ENCODE measurements at regions not wholly inside any gene's neighbourhood (a gene's known extent, or its start where the extent isn't known, plus 50 kb on each side); places are given as distances from the start of the nearest gene placed in this dataset.

- DNase-seq (ENCODE audit: low spot score): no peak
- TF ChIP-seq, protein P1, sequence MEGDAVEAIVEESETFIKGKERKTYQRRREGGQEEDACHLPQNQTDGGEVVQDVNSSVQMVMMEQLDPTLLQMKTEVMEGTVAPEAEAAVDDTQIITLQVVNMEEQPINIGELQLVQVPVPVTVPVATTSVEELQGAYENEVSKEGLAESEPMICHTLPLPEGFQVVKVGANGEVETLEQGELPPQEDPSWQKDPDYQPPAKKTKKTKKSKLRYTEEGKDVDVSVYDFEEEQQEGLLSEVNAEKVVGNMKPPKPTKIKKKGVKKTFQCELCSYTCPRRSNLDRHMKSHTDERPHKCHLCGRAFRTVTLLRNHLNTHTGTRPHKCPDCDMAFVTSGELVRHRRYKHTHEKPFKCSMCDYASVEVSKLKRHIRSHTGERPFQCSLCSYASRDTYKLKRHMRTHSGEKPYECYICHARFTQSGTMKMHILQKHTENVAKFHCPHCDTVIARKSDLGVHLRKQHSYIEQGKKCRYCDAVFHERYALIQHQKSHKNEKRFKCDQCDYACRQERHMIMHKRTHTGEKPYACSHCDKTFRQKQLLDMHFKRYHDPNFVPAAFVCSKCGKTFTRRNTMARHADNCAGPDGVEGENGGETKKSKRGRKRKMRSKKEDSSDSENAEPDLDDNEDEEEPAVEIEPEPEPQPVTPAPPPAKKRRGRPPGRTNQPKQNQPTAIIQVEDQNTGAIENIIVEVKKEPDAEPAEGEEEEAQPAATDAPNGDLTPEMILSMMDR (IDR thresholded peaks at IDR 0.05; ENCODE audit: extremely low read depth, missing control alignments): no peak
These were observed 173.9 kb upstream of the LHX5 start for GRCh38 chr12:113645603-113646002.

- no peak for DNase-seq (ENCODE audit: low spot score)
- TF ChIP-seq, protein P1 (IDR thresholded peaks at IDR 0.05; ENCODE audit: extremely low read depth, missing control alignments): no peak
These were observed 173.5 kb upstream of the LHX5 start for GRCh38 chr12:113645183-113645582.

- no peak for DNase-seq (ENCODE audit: low spot score)
- TF ChIP-seq, protein P1 (IDR thresholded peaks at IDR 0.05; ENCODE audit: extremely low read depth, missing control alignments): no peak
These were observed 171.7 kb upstream of the LHX5 start for GRCh38 chr12:113643177-113643974.

DNA sequence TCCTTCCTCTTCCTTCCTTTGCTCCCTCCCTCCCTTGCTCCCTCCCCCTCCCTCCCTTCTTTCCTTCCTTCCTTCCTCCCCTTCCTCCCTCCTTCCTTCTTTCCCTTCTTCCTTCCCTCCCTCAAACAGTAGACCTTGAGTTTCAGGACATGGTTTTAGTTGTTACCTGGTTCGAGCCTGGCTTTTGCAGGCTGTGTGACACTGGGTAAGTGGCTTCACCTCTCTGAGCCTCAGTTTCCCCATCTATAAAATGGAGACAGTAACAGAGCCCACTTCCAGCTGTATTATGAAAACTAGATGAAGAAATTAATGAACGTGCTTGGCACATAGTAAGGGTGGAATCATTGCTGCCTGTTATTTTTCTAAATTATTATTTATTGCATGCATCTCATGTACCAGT, 171.0 kb upstream of the LHX5 start:
- TF ChIP-seq, protein P1 (IDR thresholded peaks at IDR 0.05; ENCODE audit: extremely low read depth, missing control alignments): no peak
- no peak for DNase-seq (ENCODE audit: low spot score)

DNA sequence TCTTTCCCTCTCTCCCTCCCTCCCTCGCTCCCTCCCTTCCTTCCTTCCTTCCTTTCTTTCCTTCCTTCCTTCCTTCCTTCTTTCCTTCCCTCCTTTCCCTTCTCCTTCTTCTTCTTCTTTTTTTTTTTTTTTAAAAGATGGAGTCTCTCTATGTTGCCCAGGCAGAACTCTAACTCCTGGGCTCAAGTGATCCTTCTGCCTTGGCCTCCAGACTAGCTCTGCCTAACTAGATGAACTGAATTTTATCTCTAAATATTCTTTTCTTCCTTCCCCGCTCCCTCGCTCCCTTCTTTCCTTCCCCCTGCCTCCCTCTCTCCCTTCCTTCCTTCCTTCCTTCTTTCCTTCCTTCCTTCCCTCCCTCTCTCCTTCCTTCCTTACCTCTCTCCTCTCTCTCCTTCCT, 170.5 kb upstream of the LHX5 start:
- TF ChIP-seq, protein P1 (IDR thresholded peaks at IDR 0.05; ENCODE audit: extremely low read depth, missing control alignments): no peak
- DNase-seq (ENCODE audit: low spot score): no peak

- TF ChIP-seq, protein P1 (IDR thresholded peaks at IDR 0.05; ENCODE audit: extremely low read depth, missing control alignments): no peak
- no peak for DNase-seq (ENCODE audit: low spot score)
These were observed 169.9 kb upstream of the LHX5 start for GRCh38 chr12:113641426-113642030.

- TF ChIP-seq, protein P1 (IDR thresholded peaks at IDR 0.05; ENCODE audit: extremely low read depth, missing control alignments): no peak
- DNase-seq (ENCODE audit: low spot score): no peak
These were observed 169.2 kb upstream of the LHX5 start for GRCh38 chr12:113640837-113641236.

Data from GM20000 (cell line).